Liver (tissue), 8 donors: ENCODE measurements at regions not wholly inside any gene's neighbourhood (a gene's known extent, or its start where the extent isn't known, plus 50 kb on each side); places are given as distances from the start of the nearest gene placed in this dataset.
A peak's percentile ranks its signal among the peaks of the same experiment; 100 is the strongest.
"Not testable (repeated sequence)": the region's sequence is repeated elsewhere in the genome, so short reads cannot be mapped to it uniquely, and the experiment has no call there.

ENCODE experiments used
- DNase-seq: peaks from one replicate; pipeline ENCODE4 v3.0.0-alpha.2; 2017; ENCODE audit warnings: low spot score
- H3K27ac ChIP-seq, 2 donors: one replicate each; pipeline ENCODE4 v1.7.0; 2013; ENCODE audit warnings: inconsistent platforms in 2 of 2, low read length in 2 of 2, control low read depth in 1 of 2, low read depth in 1 of 2, mild to moderate bottlenecking in 1 of 2
- H3K27me3 ChIP-seq, 4 donors: one replicate each; pipeline versions ENCODE4 v1.6.1 to v1.7.0; 2013; ENCODE audit warnings: low read length in 3 of 4, inconsistent platforms in 1 of 4, mild to moderate bottlenecking in 1 of 4, moderate library complexity in 1 of 4; ENCODE audit not compliant: control insufficient read depth in 4 of 4, insufficient read depth in 4 of 4
- H3K36me3 ChIP-seq, 4 donors: one replicate each; pipeline versions ENCODE4 v1.6.1 to v1.7.0; 2013; ENCODE audit warnings: low read length in 3 of 4, mild to moderate bottlenecking in 3 of 4, low read depth in 1 of 4, moderate library complexity in 1 of 4; ENCODE audit not compliant: control insufficient read depth in 4 of 4, insufficient read depth in 3 of 4
- H3K4me1 ChIP-seq, 4 donors: one replicate each; pipeline versions ENCODE4 v1.6.1 to v1.7.0; 2013; ENCODE audit warnings: low read length in 3 of 4, mild to moderate bottlenecking in 3 of 4, moderate library complexity in 1 of 4; ENCODE audit not compliant: control insufficient read depth in 4 of 4, insufficient read depth in 4 of 4
- H3K4me3 ChIP-seq, 3 donors: one replicate each; pipeline versions ENCODE4 v1.6.1 to v1.7.0; 2013; ENCODE audit warnings: low read length in 3 of 3, control low read depth in 1 of 3, low read depth in 1 of 3, mild to moderate bottlenecking in 1 of 3
- H3K9ac ChIP-seq, 2 donors: one replicate each; pipeline ENCODE4 v1.7.0; 2013; ENCODE audit warnings: low read length in 2 of 2, mild to moderate bottlenecking in 2 of 2, moderate library complexity in 2 of 2, control low read depth in 1 of 2, low read depth in 1 of 2
- H3K9me3 ChIP-seq, 4 donors: one replicate each; pipeline versions ENCODE4 v1.6.1 to v1.7.0; 2013; ENCODE audit warnings: low read length in 3 of 4; ENCODE audit not compliant: control insufficient read depth in 4 of 4
- GABPA ChIP-seq, 2 donors: IDR thresholded peaks in 1 of 2; conservative IDR thresholded peaks in 1 of 2; 2 replicates each; pipeline ENCODE4 v1.6.1; 2016; ENCODE audit warnings: antibody characterized with exemption in 2 of 2, mild to moderate bottlenecking in 1 of 2, moderate library complexity in 1 of 2
- HNF4A ChIP-seq, 2 donors: conservative IDR thresholded peaks; 2 replicates each; pipeline ENCODE4 v1.6.1; 2016; ENCODE audit warnings: antibody characterized with exemption in 2 of 2, mild to moderate bottlenecking in 2 of 2
- JUND ChIP-seq, 2 donors: IDR thresholded peaks; 2 replicates each; pipeline ENCODE4 v1.6.1; 2016; ENCODE audit warnings: antibody characterized with exemption in 2 of 2
- NR2F2 ChIP-seq: IDR thresholded peaks from 2 replicates; pipeline ENCODE4 v1.6.1; 2016; ENCODE audit warnings: antibody characterized with exemption
- RAD21 ChIP-seq, 2 donors: IDR thresholded peaks; 2 replicates each; pipeline ENCODE4 v1.6.1; 2016; ENCODE audit warnings: antibody characterized with exemption in 2 of 2, mild to moderate bottlenecking in 2 of 2
- RXRA ChIP-seq, 2 donors: IDR thresholded peaks; 2 replicates each; pipeline ENCODE4 v1.6.1; 2017 to 2018; ENCODE audit warnings: antibody characterized with exemption in 2 of 2, mild to moderate bottlenecking in 1 of 2
- YY1 ChIP-seq: IDR thresholded peaks from 2 replicates; pipeline ENCODE4 v1.6.1; 2016; ENCODE audit warnings: antibody characterized with exemption, mild to moderate bottlenecking
- WGBS: extraction: QIAGEN DNeasy Blood & Tissue Kit; methylation state at CpG from one replicate; pipeline ENCODE4 v1.1.7; 2013; 5-methylcytosine and 5-hydroxymethylcytosine counted together
- TF ChIP-seq, protein P1 (sequence below): IDR thresholded peaks from 2 replicates; pipeline ENCODE4 v1.6.1; 2016; ENCODE audit warnings: antibody characterized with exemption, mild to moderate bottlenecking
- TF ChIP-seq, protein P2 (sequence below): IDR thresholded peaks from 2 replicates; pipeline ENCODE4 v1.6.1; 2016; ENCODE audit warnings: antibody characterized with exemption
- TF ChIP-seq, protein P3 (sequence below): fragments of 150-350 bp; IDR thresholded peaks from 2 replicates; pipeline ENCODE4 v1.5.1; 2017; ENCODE audit warnings: improper control_type of control experiment, low read depth, low read length; ENCODE audit not compliant: missing input control
- donor health status: healthy.
- donor health status: healthy.
- donor health status: healthy.
- donor health status: healthy.
- donor health status: healthy.

DNA sequence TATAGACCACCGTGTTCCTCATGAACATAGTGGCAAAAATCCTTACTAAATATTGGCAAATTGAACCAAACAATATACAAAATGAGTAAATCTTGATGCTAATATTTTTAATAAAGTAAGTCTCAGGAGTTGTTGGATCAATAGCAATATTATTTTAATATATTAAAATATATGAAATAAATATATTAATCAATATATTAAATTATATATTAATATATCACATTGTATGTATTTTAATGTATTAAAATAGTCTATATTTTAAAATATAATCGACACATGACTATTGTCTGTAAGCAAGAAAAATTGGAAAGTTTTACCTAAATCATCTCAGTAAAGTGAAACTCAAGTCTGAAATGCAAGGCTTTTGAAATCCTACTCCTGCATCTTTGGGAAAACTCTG lies 78.9 kb upstream of the GJB6 start (continued):
- TF ChIP-seq, protein P1, sequence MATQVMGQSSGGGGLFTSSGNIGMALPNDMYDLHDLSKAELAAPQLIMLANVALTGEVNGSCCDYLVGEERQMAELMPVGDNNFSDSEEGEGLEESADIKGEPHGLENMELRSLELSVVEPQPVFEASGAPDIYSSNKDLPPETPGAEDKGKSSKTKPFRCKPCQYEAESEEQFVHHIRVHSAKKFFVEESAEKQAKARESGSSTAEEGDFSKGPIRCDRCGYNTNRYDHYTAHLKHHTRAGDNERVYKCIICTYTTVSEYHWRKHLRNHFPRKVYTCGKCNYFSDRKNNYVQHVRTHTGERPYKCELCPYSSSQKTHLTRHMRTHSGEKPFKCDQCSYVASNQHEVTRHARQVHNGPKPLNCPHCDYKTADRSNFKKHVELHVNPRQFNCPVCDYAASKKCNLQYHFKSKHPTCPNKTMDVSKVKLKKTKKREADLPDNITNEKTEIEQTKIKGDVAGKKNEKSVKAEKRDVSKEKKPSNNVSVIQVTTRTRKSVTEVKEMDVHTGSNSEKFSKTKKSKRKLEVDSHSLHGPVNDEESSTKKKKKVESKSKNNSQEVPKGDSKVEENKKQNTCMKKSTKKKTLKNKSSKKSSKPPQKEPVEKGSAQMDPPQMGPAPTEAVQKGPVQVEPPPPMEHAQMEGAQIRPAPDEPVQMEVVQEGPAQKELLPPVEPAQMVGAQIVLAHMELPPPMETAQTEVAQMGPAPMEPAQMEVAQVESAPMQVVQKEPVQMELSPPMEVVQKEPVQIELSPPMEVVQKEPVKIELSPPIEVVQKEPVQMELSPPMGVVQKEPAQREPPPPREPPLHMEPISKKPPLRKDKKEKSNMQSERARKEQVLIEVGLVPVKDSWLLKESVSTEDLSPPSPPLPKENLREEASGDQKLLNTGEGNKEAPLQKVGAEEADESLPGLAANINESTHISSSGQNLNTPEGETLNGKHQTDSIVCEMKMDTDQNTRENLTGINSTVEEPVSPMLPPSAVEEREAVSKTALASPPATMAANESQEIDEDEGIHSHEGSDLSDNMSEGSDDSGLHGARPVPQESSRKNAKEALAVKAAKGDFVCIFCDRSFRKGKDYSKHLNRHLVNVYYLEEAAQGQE: no peak
- TF ChIP-seq JUND (IDR thresholded peaks at IDR 0.05): no peak
- TF ChIP-seq, protein P2, sequence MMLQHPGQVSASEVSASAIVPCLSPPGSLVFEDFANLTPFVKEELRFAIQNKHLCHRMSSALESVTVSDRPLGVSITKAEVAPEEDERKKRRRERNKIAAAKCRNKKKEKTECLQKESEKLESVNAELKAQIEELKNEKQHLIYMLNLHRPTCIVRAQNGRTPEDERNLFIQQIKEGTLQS: no peak

DNA sequence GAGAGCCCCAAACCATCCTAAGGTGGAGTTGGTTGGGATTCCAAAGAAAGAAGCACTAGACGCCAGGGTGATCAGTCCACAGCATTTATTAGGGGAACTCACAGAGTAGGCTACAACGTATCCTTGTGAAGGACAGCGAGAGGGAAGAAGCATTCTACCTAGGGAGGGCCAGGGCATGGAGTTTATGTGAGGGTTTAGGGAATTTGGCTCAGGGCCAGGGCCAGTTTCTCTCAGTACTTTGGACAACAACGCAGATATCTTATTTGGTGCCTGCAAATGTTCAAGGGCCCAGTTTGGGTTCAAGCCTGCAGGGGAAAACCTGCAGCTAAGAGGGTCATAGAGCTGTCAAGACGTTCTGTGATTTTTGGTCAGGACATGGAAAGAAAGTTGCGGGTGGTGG lies 73.9 kb upstream of the GJB6 start:
- peaks cover 0 to 5% (median 2%) of the 10 kb centered on the region in 4 donors for H3K9me3 ChIP-seq
- DNase-seq: no peak
- no peaks in the 10 kb centered on the region for H3K36me3 ChIP-seq
- no peak overlapping the region for H3K27ac ChIP-seq
- TF ChIP-seq, protein P3, sequence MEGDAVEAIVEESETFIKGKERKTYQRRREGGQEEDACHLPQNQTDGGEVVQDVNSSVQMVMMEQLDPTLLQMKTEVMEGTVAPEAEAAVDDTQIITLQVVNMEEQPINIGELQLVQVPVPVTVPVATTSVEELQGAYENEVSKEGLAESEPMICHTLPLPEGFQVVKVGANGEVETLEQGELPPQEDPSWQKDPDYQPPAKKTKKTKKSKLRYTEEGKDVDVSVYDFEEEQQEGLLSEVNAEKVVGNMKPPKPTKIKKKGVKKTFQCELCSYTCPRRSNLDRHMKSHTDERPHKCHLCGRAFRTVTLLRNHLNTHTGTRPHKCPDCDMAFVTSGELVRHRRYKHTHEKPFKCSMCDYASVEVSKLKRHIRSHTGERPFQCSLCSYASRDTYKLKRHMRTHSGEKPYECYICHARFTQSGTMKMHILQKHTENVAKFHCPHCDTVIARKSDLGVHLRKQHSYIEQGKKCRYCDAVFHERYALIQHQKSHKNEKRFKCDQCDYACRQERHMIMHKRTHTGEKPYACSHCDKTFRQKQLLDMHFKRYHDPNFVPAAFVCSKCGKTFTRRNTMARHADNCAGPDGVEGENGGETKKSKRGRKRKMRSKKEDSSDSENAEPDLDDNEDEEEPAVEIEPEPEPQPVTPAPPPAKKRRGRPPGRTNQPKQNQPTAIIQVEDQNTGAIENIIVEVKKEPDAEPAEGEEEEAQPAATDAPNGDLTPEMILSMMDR: no peak
- TF ChIP-seq NR2F2 (no peak), RXRA (IDR thresholded peaks at IDR 0.05) (no peak), JUND (IDR thresholded peaks at IDR 0.05) (no peak), HNF4A (conservative IDR thresholded peaks at IDR 0.05) (no peak)
- TF ChIP-seq, protein P2: no peak
- TF ChIP-seq, protein P1: no peak
- no peak overlapping the region for H3K9ac ChIP-seq
- no peak overlapping the region for H3K4me3 ChIP-seq
- H3K27me3 ChIP-seq: no peaks in the 10 kb centered on the region
- no peaks in the 10 kb centered on the region for H3K4me1 ChIP-seq
- 93% methylated on average over 6 of the region's 6 CpGs for WGBS

DNA sequence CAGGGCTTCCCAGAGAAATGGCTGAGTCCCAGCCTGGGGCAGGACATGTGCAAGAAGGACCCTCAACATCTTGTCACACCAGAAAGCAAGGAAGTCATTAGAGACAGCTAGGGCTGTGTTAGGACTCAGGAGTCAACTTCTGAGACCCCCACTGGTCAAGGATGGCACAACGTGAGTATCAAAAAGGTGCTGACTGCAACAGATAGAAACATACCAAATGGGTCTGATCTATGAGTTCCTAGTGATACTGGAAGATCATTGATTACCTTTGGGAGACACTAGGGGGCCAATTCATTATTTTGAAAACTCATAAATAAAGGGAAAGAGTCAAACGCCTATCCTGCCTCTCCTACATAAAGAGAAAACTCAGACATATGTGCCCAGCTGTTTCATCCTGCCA lies 73.5 kb upstream of the GJB6 start:
- H3K27ac ChIP-seq: no peak overlapping the region
- TF ChIP-seq RAD21 (IDR thresholded peaks at IDR 0.05) (peak in 1 of 2 donors; percentile 9), YY1 (no peak), GABPA (IDR thresholded peaks at IDR 0.05 in 1 of 2, conservative IDR thresholded peaks at IDR 0.05 in 1 of 2) (no peak), HNF4A (conservative IDR thresholded peaks at IDR 0.05) (no peak)
- TF ChIP-seq, protein P2: no peak
- no peaks in the 10 kb centered on the region for H3K27me3 ChIP-seq
- H3K36me3 ChIP-seq: no peaks in the 10 kb centered on the region
- DNase-seq: no peak
- H3K9ac ChIP-seq: no peak overlapping the region
- no peaks in the 10 kb centered on the region for H3K4me1 ChIP-seq
- 57% methylated on average over 2 of the region's 2 CpGs for WGBS
- H3K9me3 ChIP-seq: peaks cover 0 to 5% (median 2%) of the 10 kb centered on the region in 4 donors
- H3K4me3 ChIP-seq: no peak overlapping the region

DNA sequence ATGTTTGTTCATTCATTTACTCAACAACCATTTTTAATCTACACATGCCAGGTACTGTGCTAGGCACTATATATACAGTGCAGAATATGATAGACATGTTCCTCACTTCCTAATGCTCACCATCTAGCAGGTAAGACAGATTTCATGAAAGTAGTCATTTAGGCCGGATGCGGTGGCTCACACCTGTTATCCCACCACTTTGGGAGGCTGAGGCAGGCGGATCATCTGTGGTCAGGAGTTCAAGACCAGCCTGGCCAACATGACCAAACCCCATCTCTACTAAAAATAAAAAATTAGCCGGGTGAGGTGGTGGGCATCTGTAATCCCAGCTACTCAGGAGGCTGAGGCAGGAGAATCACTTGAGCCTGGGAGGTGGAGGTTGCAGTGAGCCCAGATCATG lies 71.9 kb upstream of the GJB6 start:
- H3K9ac ChIP-seq, H3K4me3 ChIP-seq, DNase-seq, H3K27ac ChIP-seq, H3K27me3 ChIP-seq, H3K9me3 ChIP-seq, H3K36me3 ChIP-seq, H3K4me1 ChIP-seq: not testable (repeated sequence)
- 93% methylated on average over 4 of the region's 4 CpGs for WGBS
